Mesendoderm (in vitro differentiated cells): ENCODE measurements at regions not wholly inside any gene's neighbourhood (a gene's known extent, or its start where the extent isn't known, plus 50 kb on each side); places are given as distances from the start of the nearest gene placed in this dataset.
"Not testable (repeated sequence)": the region's sequence is repeated elsewhere in the genome, so short reads cannot be mapped to it uniquely, and the experiment has no call there.

Experiments used
- DNase-seq: peaks from one replicate; pipeline ENCODE4 v3.0.0; 2013
- H2AK5ac ChIP-seq: 2 replicates; pipeline ENCODE4 v1.6.1; 2013; ENCODE audit warnings: low read length, inconsistent platforms
- H2BK120ac ChIP-seq: 2 replicates; pipeline ENCODE4 v1.6.1; 2013; ENCODE audit warnings: low read depth, mild to moderate bottlenecking, low read length, moderate library complexity, mixed read lengths
- H2BK15ac ChIP-seq: replicated peaks from 2 replicates; pipeline ENCODE4 v1.6.1; 2013; ENCODE audit warnings: low read depth, mild to moderate bottlenecking, moderate library complexity
- H2BK5ac ChIP-seq: 2 replicates; pipeline ENCODE4 v1.6.1; 2013; ENCODE audit warnings: low read length, inconsistent platforms
- H3K18ac ChIP-seq: 2 replicates; pipeline ENCODE4 v1.6.1; 2013; ENCODE audit warnings: mild to moderate bottlenecking, low read length, mixed read lengths
- H3K23ac ChIP-seq: one replicate; pipeline ENCODE4 v1.6.1; 2013; ENCODE audit warnings: low read length
- H3K27ac ChIP-seq: 2 replicates; pipeline ENCODE4 v1.5.1; 2013; ENCODE audit warnings: low read depth, mild to moderate bottlenecking, inconsistent platforms, low read length, moderate library complexity
- H3K27me3 ChIP-seq: 2 replicates; pipeline ENCODE4 v1.6.1; 2013; ENCODE audit warnings: low read length, control low read depth, mild to moderate bottlenecking, inconsistent platforms; ENCODE audit not compliant: insufficient read depth, poor library complexity
- H3K36me3 ChIP-seq: 2 replicates; pipeline ENCODE4 v1.6.1; 2013; ENCODE audit warnings: low read length, inconsistent platforms; ENCODE audit not compliant: control insufficient read depth, insufficient read depth
- H3K4ac ChIP-seq: one replicate; pipeline ENCODE4 v1.6.1; 2013; ENCODE audit warnings: low read depth, mild to moderate bottlenecking, low read length, moderate library complexity
- H3K4me1 ChIP-seq: 2 replicates; pipeline ENCODE4 v1.6.1; 2013; ENCODE audit warnings: low read depth, low read length, inconsistent platforms; ENCODE audit not compliant: control insufficient read depth
- H3K4me2 ChIP-seq: 2 replicates; pipeline ENCODE4 v1.6.1; 2013; ENCODE audit warnings: low read length
- H3K4me3 ChIP-seq: 2 replicates; pipeline ENCODE4 v1.5.1; 2013; ENCODE audit warnings: mild to moderate bottlenecking, low read length
- H3K56ac ChIP-seq: one replicate; pipeline ENCODE4 v1.6.1; 2013; ENCODE audit warnings: low read length
- H3K79me1 ChIP-seq: 2 replicates; pipeline ENCODE4 v1.6.1; 2013; ENCODE audit warnings: low read length, inconsistent platforms
- H3K79me2 ChIP-seq: 2 replicates; pipeline ENCODE4 v1.6.1; 2013; ENCODE audit warnings: mild to moderate bottlenecking, low read length; ENCODE audit not compliant: control insufficient read depth, insufficient read depth
- H3K9ac ChIP-seq: 2 replicates; pipeline ENCODE4 v1.6.1; 2013; ENCODE audit warnings: low read length, inconsistent platforms
- H4K5ac ChIP-seq: one replicate; pipeline ENCODE4 v1.6.1; 2013; ENCODE audit warnings: low read length
- H4K8ac ChIP-seq: one replicate; pipeline ENCODE4 v1.6.1; 2013; ENCODE audit warnings: low read depth, mild to moderate bottlenecking, control low read depth, low read length, moderate library complexity
- WGBS: extraction: QIAGEN DNeasy Blood & Tissue Kit; methylation state at CpG from one replicate; pipeline ENCODE4 v1.1.7; 2013; ENCODE audit warnings: low lambda C conversion rate, missing lambda C conversion rate; ENCODE audit not compliant: insufficient coverage; ENCODE audit errors: extremely low coverage; 5-methylcytosine and 5-hydroxymethylcytosine counted together

- Histone ChIP-seq H3K56ac (no peak overlapping the region), H2BK120ac (no peak overlapping the region), H3K36me3 (no peaks in the 10 kb centered on the region), H3K4ac (no peak overlapping the region), H3K9ac (no peak overlapping the region), H3K27me3 (no peaks in the 10 kb centered on the region), H3K18ac (no peak overlapping the region), H3K79me2 (no peaks in the 10 kb centered on the region), H3K4me3 (no peak overlapping the region), H3K4me2 (no peak overlapping the region), H3K79me1 (no peaks in the 10 kb centered on the region), H4K8ac (no peak overlapping the region), H2BK15ac (no peak overlapping the region), H4K5ac (no peak overlapping the region), H3K27ac (no peak overlapping the region), H3K4me1 (no peaks in the 10 kb centered on the region), H2AK5ac (no peak overlapping the region), H2BK5ac (no peak overlapping the region), H3K23ac (no peak overlapping the region)
- DNase-seq = no peak
- no CpG with 5 or more reads among the region's 1 CpG for WGBS
Observed at GRCh38 chr13:83086948-83087347, 795.3 kb downstream of the SLITRK1 start.

GRCh38 chr13:83086088-83086487 lies 796.2 kb downstream of the SLITRK1 start:
- Histone ChIP-seq H2BK5ac (no peak overlapping the region), H3K4me1 (no peaks in the 10 kb centered on the region), H3K23ac (no peak overlapping the region), H3K79me1 (no peaks in the 10 kb centered on the region), H3K27ac (no peak overlapping the region), H2BK15ac (no peak overlapping the region), H2BK120ac (no peak overlapping the region), H3K36me3 (no peaks in the 10 kb centered on the region), H4K5ac (no peak overlapping the region), H3K4me2 (no peak overlapping the region), H4K8ac (no peak overlapping the region), H3K9ac (no peak overlapping the region), H3K18ac (no peak overlapping the region), H3K4me3 (no peak overlapping the region), H3K56ac (no peak overlapping the region), H2AK5ac (no peak overlapping the region), H3K79me2 (no peaks in the 10 kb centered on the region), H3K4ac (no peak overlapping the region), H3K27me3 (no peaks in the 10 kb centered on the region)
- no peak for DNase-seq

- Histone ChIP-seq H4K5ac (no peak overlapping the region), H3K18ac (no peak overlapping the region), H3K4me2 (no peak overlapping the region), H3K79me1 (no peaks in the 10 kb centered on the region), H2BK15ac (no peak overlapping the region), H3K23ac (no peak overlapping the region), H2BK5ac (no peak overlapping the region), H2BK120ac (no peak overlapping the region), H3K56ac (no peak overlapping the region), H3K27ac (no peak overlapping the region), H3K79me2 (no peaks in the 10 kb centered on the region), H3K4ac (no peak overlapping the region), H3K36me3 (no peaks in the 10 kb centered on the region), H3K4me3 (no peak overlapping the region), H4K8ac (no peak overlapping the region), H3K27me3 (no peaks in the 10 kb centered on the region), H3K4me1 (no peaks in the 10 kb centered on the region), H2AK5ac (no peak overlapping the region), H3K9ac (no peak overlapping the region)
- no peak for DNase-seq
- no CpG with 5 or more reads among the region's 2 CpGs for WGBS
Observed at GRCh38 chr13:83085186-83085900, 796.9 kb downstream of the SLITRK1 start.

GRCh38 chr13:83077499-83077898 lies 804.8 kb downstream of the SLITRK1 start:
- Histone ChIP-seq H3K4me2 (no peak overlapping the region), H3K4me3 (no peak overlapping the region), H3K9ac (no peak overlapping the region), H3K18ac (no peak overlapping the region), H3K4me1 (no peaks in the 10 kb centered on the region), H3K36me3 (no peaks in the 10 kb centered on the region), H3K27me3 (no peaks in the 10 kb centered on the region), H3K4ac (no peak overlapping the region), H3K23ac (no peak overlapping the region), H4K8ac (no peak overlapping the region), H2AK5ac (no peak overlapping the region), H3K79me2 (no peaks in the 10 kb centered on the region), H2BK15ac (no peak overlapping the region), H3K79me1 (no peaks in the 10 kb centered on the region), H3K27ac (no peak overlapping the region), H2BK120ac (no peak overlapping the region), H3K56ac (no peak overlapping the region), H2BK5ac (no peak overlapping the region), H4K5ac (no peak overlapping the region)
- DNase-seq = no peak
- WGBS = no CpG with 5 or more reads among the region's 2 CpGs

- not testable (repeated sequence) for H3K4me1 ChIP-seq, H4K8ac ChIP-seq, H2BK120ac ChIP-seq, H3K4ac ChIP-seq, H3K18ac ChIP-seq, H3K79me1 ChIP-seq, DNase-seq, H3K36me3 ChIP-seq, H3K56ac ChIP-seq, H4K5ac ChIP-seq, H2AK5ac ChIP-seq, H3K4me2 ChIP-seq, H3K79me2 ChIP-seq, H2BK15ac ChIP-seq, H3K9ac ChIP-seq, H2BK5ac ChIP-seq, H3K23ac ChIP-seq, H3K27ac ChIP-seq, H3K27me3 ChIP-seq, H3K4me3 ChIP-seq
Observed at GRCh38 chr13:83073930-83074329, 808.3 kb downstream of the SLITRK1 start.

GRCh38 chr13:83065108-83065507 lies 817.2 kb downstream of the SLITRK1 start:
- Histone ChIP-seq H2AK5ac (no peak overlapping the region), H2BK5ac (no peak overlapping the region), H3K79me1 (no peaks in the 10 kb centered on the region), H3K18ac (no peak overlapping the region), H3K79me2 (no peaks in the 10 kb centered on the region), H3K4ac (no peak overlapping the region), H2BK120ac (no peak overlapping the region), H3K4me3 (no peak overlapping the region), H3K4me2 (no peak overlapping the region), H3K9ac (no peak overlapping the region), H2BK15ac (no peak overlapping the region), H3K4me1 (no peaks in the 10 kb centered on the region), H4K8ac (no peak overlapping the region), H3K56ac (no peak overlapping the region), H3K27me3 (no peaks in the 10 kb centered on the region), H4K5ac (no peak overlapping the region), H3K27ac (no peak overlapping the region), H3K36me3 (no peaks in the 10 kb centered on the region), H3K23ac (no peak overlapping the region)
- DNase-seq = no peak
- WGBS = no CpG with 5 or more reads among the region's 3 CpGs
